GM18499 (cell line): ENCODE measurements at regions not wholly inside any gene's neighbourhood (a gene's known extent, or its start where the extent isn't known, plus 50 kb on each side); places are given as distances from the start of the nearest gene placed in this dataset.
"Not testable (repeated sequence)": the region's sequence is repeated elsewhere in the genome, so short reads cannot be mapped to it uniquely, and the experiment has no call there.

Experiments
- ATAC-seq: cut with Tn5 transposase; IDR thresholded peaks from one replicate; pipeline ENCODE4 v1.9.1; 2021; ENCODE audit warnings: moderate number of reproducible peaks; ENCODE audit not compliant: insufficient read depth, unreplicated experiment

- ATAC-seq, result no peak
These were observed 117.2 kb upstream of the SEMA3C start for GRCh38 chr7:81036057-81036456.

GRCh38 chr7:81031996-81032395 lies 113.1 kb upstream of the SEMA3C start:
- ATAC-seq, result no peak

DNA sequence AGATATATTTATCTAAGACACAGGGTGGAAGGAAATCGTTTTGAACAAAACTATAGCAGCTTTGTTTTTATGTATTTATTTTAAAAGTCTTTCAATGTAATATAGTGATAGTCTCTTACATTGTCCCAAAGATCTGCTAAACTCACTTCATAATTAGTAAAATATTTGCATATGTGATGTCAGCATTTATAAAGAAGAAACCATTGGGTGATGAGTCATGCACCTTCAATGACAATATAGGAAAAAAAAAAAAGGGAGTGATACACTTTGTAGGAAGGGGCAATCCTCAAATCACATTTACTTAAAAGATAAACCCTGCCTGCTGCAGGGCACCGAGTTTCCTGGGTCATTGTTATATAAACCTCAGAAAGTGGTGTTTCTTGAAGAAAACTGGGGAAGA lies 112.4 kb upstream of the SEMA3C start:
- no peak for ATAC-seq

DNA sequence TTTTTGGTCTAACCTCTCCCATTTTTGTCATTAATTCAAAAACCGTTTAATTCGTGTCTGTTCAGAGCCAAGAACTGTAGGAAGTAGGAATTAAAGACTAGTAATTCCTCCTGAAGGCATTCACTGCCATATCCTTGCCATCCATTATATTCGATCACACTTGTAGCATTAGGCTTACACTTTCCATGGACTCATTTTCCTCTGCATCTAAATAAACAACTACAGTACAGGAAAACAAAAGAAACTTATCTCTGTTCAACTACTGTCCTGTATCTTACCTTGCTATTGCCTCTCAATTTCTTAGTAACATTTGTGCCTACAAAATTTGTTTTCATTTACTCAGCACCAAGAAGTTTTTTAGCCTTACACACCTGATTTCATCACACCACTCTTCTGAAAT lies 111.6 kb upstream of the SEMA3C start:
- no peak for ATAC-seq

- ATAC-seq, result no peak
These were observed 110.7 kb upstream of the SEMA3C start for GRCh38 chr7:81029511-81029910.

DNA sequence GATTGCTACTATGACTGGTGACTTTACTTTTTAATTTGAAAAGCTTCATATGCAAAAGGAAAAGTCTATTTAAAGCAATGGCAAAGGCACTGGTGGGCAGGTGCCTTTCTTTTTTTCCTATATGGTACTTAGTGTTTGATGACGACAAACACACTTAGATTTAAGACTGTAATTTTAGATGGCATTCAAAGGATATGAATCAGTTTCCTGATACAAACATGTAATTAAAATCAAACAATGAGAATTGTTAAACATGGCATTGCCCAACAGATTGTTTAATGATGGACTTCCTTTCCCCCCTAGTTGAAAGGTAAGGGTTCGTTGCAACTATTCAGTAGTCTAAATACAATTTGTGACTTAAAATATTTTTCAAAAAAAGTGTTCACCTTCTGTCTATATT lies 106.5 kb upstream of the SEMA3C start:
- no peak for ATAC-seq

- no peak for ATAC-seq
These were observed 96.1 kb upstream of the SEMA3C start for GRCh38 chr7:81014908-81015307.

DNA sequence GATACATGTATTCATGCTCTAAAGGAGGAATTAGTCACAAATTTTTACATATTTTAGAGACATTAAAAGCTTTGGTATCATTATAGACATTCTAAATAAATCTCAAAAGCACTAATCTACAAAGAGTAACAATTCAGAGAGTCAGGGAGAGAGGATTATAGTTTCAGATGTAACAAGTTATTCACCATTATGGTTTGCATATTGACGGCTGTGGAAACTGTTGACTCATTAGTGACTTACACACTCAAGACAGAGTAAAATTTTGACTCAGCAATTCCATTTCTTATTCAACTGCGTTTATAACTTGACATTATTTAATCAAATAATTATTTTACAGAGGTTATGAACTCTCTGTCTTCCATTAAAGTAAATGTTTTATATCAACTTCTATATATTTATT lies 95.4 kb upstream of the SEMA3C start:
- ATAC-seq, result no peak

DNA sequence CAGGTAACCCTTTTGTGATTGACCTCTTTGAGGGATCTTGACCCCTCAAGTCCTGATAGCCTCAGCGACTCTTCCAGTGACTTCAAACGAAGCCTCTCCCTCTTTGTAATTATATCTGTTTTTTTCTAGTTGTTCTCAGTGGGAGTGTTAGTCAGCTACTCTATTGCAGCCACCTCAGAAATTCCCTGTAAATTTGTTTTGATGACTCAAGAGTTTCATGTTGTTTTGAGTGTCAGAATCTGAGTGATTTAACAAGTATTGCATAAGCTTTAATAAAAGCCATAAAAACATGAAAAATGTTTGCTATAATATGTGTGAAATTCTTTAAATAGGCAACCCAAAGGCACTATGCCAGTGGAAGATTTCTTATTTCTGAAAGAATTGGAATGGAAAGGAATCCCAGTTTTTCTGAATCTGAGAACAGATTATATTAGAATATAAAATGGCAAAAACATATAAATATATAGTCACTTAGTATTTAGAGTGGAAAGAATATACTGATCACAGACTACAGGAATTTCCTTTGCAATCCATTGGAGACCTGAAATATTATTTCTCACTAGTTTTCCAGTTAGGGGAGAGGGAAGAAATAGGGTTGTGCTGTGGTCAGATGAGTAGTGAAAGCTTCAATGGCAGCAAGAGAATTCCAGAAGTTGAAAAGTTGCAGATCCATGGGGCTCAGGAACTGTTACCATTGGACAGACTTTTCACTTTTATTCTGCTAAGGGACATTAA lies 94.4 kb upstream of the SEMA3C start:
- no peak for ATAC-seq

DNA sequence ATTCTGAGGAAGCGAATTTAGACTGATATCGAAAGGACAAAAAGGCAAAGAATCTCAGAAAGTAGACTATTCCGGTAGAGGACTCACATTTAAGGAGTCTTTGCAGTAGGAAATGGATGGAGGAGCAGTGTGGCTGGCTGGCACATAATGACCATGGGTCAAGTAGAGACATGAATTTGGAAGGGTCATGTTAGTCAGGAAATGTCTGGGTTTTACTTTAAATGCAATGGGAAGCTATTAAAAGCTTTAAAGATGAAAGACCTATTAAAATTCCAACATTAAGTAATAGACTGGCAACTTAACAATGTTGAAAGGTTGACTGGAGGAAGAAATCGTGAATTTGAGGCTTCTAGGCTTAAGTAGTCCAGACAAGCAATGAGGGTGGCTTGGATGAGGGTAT lies 90.0 kb upstream of the SEMA3C start:
- no peak for ATAC-seq

- no peak for ATAC-seq
These were observed 88.2 kb upstream of the SEMA3C start for GRCh38 chr7:81007051-81007450.

- ATAC-seq, result no peak
These were observed 86.4 kb upstream of the SEMA3C start for GRCh38 chr7:81005254-81005653.

- ATAC-seq, result no peak
These were observed 85.2 kb upstream of the SEMA3C start for GRCh38 chr7:81004098-81004497.

- ATAC-seq, result no peak
These were observed 84.5 kb upstream of the SEMA3C start for GRCh38 chr7:81003326-81003725.

GRCh38 chr7:81002421-81002820 lies 83.6 kb upstream of the SEMA3C start:
- no peak for ATAC-seq

DNA sequence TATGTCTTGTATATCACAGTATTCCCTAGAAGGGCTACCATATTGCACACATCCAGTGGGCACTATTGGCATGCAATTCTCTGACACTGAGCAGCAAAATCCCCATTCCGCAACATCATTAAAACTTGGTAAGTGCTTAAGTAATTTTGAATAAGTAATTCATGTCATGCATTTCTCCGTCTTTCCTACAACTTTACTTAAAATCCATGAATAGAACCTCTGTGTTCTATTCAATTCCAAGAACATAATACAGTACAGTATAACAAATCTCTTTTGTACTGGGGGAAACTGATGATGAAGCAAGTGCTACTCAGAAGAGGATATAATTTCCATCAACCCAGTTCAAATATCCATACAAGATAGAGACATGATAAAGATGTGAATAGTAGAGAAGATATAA lies 80.9 kb upstream of the SEMA3C start:
- no peak for ATAC-seq

GRCh38 chr7:80999100-80999499 lies 80.2 kb upstream of the SEMA3C start:
- ATAC-seq, result no peak

DNA sequence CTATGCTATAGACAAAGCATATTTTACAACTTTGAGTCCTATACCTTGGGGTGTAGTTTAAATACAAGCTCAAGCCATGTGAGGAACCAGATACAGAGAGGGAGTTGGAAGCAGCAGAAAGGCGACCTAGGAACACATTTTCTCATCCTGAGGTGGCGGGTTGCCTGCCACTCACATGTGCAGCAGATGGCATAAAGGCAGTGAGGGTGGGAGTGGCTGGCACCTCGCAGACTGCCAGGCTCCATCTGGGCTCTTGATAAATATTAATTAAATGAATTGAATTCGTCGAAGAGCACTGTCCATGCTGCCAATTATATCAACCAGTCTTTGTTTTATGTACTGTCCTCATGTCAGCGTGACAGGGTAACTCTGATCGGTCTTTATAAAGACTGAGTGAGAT lies 79.0 kb upstream of the SEMA3C start:
- no peak for ATAC-seq

DNA sequence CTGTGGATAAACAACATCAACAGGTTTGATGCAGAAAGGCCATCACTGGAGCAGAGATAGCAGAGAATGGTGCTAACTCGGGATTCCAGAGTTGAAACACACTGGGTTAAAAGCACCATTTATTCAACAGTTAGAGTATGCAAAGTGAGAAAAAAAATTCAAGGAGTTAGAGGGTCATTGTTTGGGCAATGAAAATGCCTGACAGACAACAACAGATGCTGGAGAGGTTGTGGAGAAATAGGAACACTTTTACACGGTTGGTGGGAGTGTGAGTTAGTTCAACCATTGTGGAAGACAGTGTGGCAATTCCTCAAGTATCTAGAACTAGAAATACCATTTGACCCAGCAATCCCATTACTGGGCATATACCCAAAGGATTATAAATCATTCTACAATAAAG lies 77.4 kb upstream of the SEMA3C start:
- not testable (repeated sequence) for ATAC-seq

DNA sequence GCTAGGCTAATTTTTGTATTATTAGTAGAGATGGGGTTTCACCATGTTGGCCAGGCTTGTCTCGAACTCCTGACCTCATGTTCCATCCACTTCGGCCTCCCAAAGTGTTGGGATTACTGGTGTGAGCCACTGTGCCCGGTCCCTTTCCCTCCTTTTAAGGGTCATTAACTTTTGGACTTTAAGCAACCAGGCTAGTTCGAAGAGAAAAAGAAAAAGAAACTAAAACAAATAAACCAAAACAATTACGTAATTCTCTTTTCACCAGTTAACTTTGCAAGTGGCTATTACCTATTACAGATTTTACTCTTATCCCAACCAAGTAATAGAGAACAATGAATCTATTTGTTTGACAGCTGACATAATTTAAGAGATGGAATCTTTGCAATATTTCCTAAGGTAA lies 72.8 kb upstream of the SEMA3C start:
- no peak for ATAC-seq

- ATAC-seq, result no peak
These were observed 65.8 kb upstream of the SEMA3C start for GRCh38 chr7:80984619-80985018.

GRCh38 chr7:80981405-80981804 lies 62.6 kb upstream of the SEMA3C start:
- no peak for ATAC-seq

GRCh38 chr7:80977751-80978150 lies 58.9 kb upstream of the SEMA3C start:
- no peak for ATAC-seq
